ENCODE measurements at regions not wholly inside any gene's neighbourhood (a gene's known extent, or its start where the extent isn't known, plus 50 kb on each side); places are given as distances from the start of the nearest gene placed in this dataset.
"Not testable (repeated sequence)": the region's sequence is repeated elsewhere in the genome, so short reads cannot be mapped to it uniquely, and the experiment has no call there.

GRCh38 chr6:121884620-121885019, 449.2 kb downstream of the GJA1 start:
- ATAC-seq (ENCODE audit: low FRiP score) (no peak), DNase-seq (ENCODE audit: low spot score) (no peak)
- no peak for TF ChIP-seq CTCF (IDR thresholded peaks at IDR 0.05)

- TF ChIP-seq CTCF (IDR thresholded peaks at IDR 0.05): no peak
- DNase-seq (ENCODE audit: low spot score) (no peak), ATAC-seq (ENCODE audit: low FRiP score) (no peak)
These were observed 450.1 kb downstream of the GJA1 start for GRCh38 chr6:121885399-121886152.

- DNase-seq (ENCODE audit: low spot score): no peak
- ATAC-seq (ENCODE audit: low FRiP score): no peak
- TF ChIP-seq CTCF (IDR thresholded peaks at IDR 0.05): no peak
These were observed 450.9 kb downstream of the GJA1 start for GRCh38 chr6:121886223-121886830.

- no peak for TF ChIP-seq CTCF (IDR thresholded peaks at IDR 0.05)
- DNase-seq (ENCODE audit: low spot score) (no peak), ATAC-seq (ENCODE audit: low FRiP score) (no peak)
These were observed 452.3 kb downstream of the GJA1 start for GRCh38 chr6:121887724-121888123.

- DNase-seq (ENCODE audit: low spot score): no peak
- TF ChIP-seq CTCF (IDR thresholded peaks at IDR 0.05): no peak
- no peak for ATAC-seq (ENCODE audit: low FRiP score)
These were observed 455.0 kb downstream of the GJA1 start for GRCh38 chr6:121890307-121890910.

GRCh38 chr6:121895731-121896130, 460.3 kb downstream of the GJA1 start:
- not testable (repeated sequence) for ATAC-seq (ENCODE audit: low FRiP score); DNase-seq (ENCODE audit: low spot score)

- no peak for DNase-seq (ENCODE audit: low spot score)
- ATAC-seq (ENCODE audit: low FRiP score): no peak
- TF ChIP-seq CTCF (IDR thresholded peaks at IDR 0.05): no peak
These were observed 460.9 kb downstream of the GJA1 start for GRCh38 chr6:121896363-121896762.

Data from omental fat pad (tissue), 3 donors.